ENCODE measurements at regions not wholly inside any gene's neighbourhood (a gene's known extent, or its start where the extent isn't known, plus 50 kb on each side); places are given as distances from the start of the nearest gene placed in this dataset.

GRCh38 chr10:56632537-56632936, 271.5 kb upstream of the ZWINT start:
- FAIRE-seq = no peak
- Histone ChIP-seq H4K20me1 (ENCODE audit: control insufficient read depth, insufficient read depth) (no peaks in the 10 kb centered on the region), H3K79me2 (ENCODE audit: control insufficient read depth, insufficient read depth, low read length) (no peaks in the 10 kb centered on the region), H2AFZ (ENCODE audit: control insufficient read depth, low read depth, low read length) (no peak overlapping the region), H3K9ac (ENCODE audit: control insufficient read depth, insufficient read depth, low read length) (no peak overlapping the region), H3K27me3 (replicated peaks in 1 of 2; ENCODE audit: control insufficient read depth in 2 of 2, insufficient read depth in 2 of 2, low read length in 1 of 2) (no peaks in the 10 kb centered on the region), H3K27ac (ENCODE audit: control insufficient read depth, insufficient read depth) (no peak overlapping the region), H3K9me3 (replicated peaks; ENCODE audit: control insufficient read depth, insufficient read depth, low read length) (no peaks in the 10 kb centered on the region), H3K4me3 (no peak overlapping the region), H3K4me2 (ENCODE audit: control insufficient read depth, insufficient read depth) (no peak overlapping the region), H3K36me3 (ENCODE audit: control insufficient read depth in 2 of 2, insufficient read depth in 2 of 2, low read length in 1 of 2) (no peaks in the 10 kb centered on the region), H3K4me1 (ENCODE audit: control insufficient read depth, insufficient read depth, low read length) (peaks cover 19% of the 10 kb centered on the region)
- WGBS (ENCODE audit: insufficient coverage, insufficient replicate concordance, low lambda C conversion rate, missing lambda C conversion rate) = 6% methylated on average over 2 of the region's 2 CpGs
- peak; percentile 37 for ATAC-seq
- BruUV-seq (replicated peaks) = no TSS peak
- intact Hi-C loops (cut with micrococcal nuclease; ENCODE audit: unreplicated experiment) (no loop called here), in situ Hi-C loops (cut with MboI) (no loop called here)
- ChIA-PET POLR2A (no interaction called here), RAD21 (ENCODE audit: unreplicated experiment) (no interaction called here), CTCF (no interaction called here), SMC1A (ENCODE audit: uncharacterized antibody, unreplicated experiment) (interaction anchor here (0.7 to 2.2 kb wide), 2 partner anchors 16 to 125 kb away, joined by 3 to 6 read pairs; no protein-coding TSS in a partner anchor)
- no peak for DNase-seq (ENCODE audit: low read depth, low spot score)
- TF ChIP-seq DPF2 (IDR thresholded peaks at IDR 0.05) = 0 out of 2 replicates have a peak, but pooled peaks have one; percentile 19
- no peak for TF ChIP-seq SUZ12 (IDR thresholded peaks at IDR 0.05; ENCODE audit: unreplicated experiment)
- no peak for TF ChIP-seq HCFC1 (IDR thresholded peaks at IDR 0.05; ENCODE audit: low read length)
- no peak for TF ChIP-seq E2F4 (IDR thresholded peaks at IDR 0.05; ENCODE audit: low read depth, low read length)
- TF ChIP-seq NR2C2 (IDR thresholded peaks at IDR 0.05; ENCODE audit: borderline replicate concordance, control insufficient read depth, insufficient read length, low read depth) = no peak
- no peak for TF ChIP-seq EP300 (IDR thresholded peaks at IDR 0.05; ENCODE audit: borderline replicate concordance in 1 of 2, control insufficient read depth in 1 of 2, low read depth in 2 of 2, low read length in 2 of 2)
- TF ChIP-seq NFYB (IDR thresholded peaks at IDR 0.05; ENCODE audit: insufficient read depth, low read depth, low read length) = no peak
- TF ChIP-seq IKZF1 (conservative IDR thresholded peaks at IDR 0.05) = 0 out of 2 replicates have a peak, but pooled peaks have one; percentile 28
- TF ChIP-seq, protein P1, sequence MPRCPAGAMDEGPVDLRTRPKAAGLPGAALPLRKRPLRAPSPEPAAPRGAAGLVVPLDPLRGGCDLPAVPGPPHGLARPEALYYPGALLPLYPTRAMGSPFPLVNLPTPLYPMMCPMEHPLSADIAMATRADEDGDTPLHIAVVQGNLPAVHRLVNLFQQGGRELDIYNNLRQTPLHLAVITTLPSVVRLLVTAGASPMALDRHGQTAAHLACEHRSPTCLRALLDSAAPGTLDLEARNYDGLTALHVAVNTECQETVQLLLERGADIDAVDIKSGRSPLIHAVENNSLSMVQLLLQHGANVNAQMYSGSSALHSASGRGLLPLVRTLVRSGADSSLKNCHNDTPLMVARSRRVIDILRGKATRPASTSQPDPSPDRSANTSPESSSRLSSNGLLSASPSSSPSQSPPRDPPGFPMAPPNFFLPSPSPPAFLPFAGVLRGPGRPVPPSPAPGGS (IDR thresholded peaks at IDR 0.05; ENCODE audit: borderline replicate concordance, insufficient read depth, low read depth, low read length, poor library complexity, severe bottlenecking) = no peak
- TF ChIP-seq EED (IDR thresholded peaks at IDR 0.05; ENCODE audit: low read depth) = peak; percentile 26; the same call in 1 of the 2 replicates
- TF ChIP-seq POLR2AphosphoS5 (IDR thresholded peaks at IDR 0.05; ENCODE audit: low read length) = no peak
- no peak for TF ChIP-seq BCLAF1 (IDR thresholded peaks at IDR 0.05)
- peak in 1 of 2 experiments; percentile 38; a peak in 1 of 4 replicates for TF ChIP-seq ETV6 (conservative IDR thresholded peaks at IDR 0.05 in 1 of 2, IDR thresholded peaks at IDR 0.05 in 1 of 2; ENCODE audit: borderline replicate concordance in 1 of 2, low read depth in 1 of 2)
- 0 out of 2 replicates have a peak, but pooled peaks have one; percentile 33 for TF ChIP-seq NFIC (IDR thresholded peaks at IDR 0.05; ENCODE audit: low read depth, low read length)
- 0 out of 2 replicates have a peak, but pooled peaks have one; percentile 12 for TF ChIP-seq ATF7 (IDR thresholded peaks at IDR 0.05; ENCODE audit: low read depth)
- peak; percentile 40; the same call in 1 of the 2 replicates for TF ChIP-seq RUNX3 (IDR thresholded peaks at IDR 0.05; ENCODE audit: low read length)
- no peak for TF ChIP-seq MTA2 (IDR thresholded peaks at IDR 0.05; ENCODE audit: low read depth)

Data from GM12878 (cell line).